ENCODE measurements at regions not wholly inside any gene's neighbourhood (a gene's known extent, or its start where the extent isn't known, plus 50 kb on each side); places are given as distances from the start of the nearest gene placed in this dataset.

DNA sequence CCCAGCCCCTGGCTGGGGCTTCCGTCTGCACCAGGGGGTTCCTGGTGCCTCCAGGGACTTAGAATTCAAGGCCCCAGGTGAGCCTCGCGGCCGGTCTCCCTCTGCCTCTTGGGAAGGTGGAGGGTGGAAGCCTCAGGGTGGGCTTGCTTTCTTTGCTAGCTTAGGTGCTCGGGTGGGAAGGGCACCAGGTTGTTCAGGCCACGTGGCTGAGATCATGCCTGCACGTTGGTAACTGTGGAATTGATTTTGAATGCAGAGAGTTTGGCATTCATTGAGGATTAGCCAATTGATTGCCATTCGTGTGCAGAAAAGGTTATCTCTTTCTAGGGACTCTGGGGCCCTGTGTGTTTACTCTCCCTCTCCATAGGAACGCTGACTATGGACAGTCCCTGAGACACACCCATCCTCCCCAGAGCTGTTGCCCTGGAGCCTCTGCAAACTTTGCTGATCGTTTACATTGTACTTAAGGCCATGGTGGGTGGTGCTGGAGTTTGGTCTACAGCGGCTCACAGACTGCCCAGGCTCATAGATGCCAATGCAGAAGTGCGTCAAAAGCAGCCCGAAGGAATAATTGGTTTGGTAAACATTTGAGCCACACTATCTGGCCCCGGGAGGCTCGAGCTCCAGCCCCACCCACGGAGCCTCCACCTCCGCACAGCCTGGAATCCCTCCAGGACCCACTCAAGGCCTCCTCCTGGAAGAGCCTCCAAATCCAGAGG lies 1457.7 kb downstream of the BRD1 start:
- DNase-seq (ENCODE audit: low read depth) = no peak

DNA sequence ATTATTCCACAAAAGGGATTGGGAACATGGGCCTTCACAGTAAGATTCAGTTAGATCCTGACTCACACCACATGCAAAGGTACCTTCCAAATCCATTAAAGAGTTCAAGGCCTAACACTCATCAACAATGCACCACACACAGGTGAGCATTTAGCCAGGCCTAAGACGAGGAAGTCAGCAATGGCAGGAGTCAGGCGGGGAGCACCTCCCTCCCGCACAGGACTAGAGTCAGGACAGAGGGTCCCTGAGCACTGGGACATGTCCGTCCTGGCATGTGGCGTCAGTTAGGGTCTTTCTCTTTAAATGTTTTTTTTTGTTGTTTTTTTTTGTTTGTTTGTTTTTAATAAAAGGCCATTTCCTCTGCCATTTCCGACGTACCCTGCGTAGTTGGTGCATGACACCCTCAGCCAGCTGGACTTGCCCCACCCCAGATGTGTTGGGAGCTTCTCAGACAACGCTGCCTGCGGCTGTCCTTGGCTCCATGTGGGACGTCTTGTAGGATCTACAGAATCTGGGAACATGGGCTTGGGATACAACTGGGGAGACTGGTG lies 1458.6 kb downstream of the BRD1 start:
- DNase-seq (ENCODE audit: low read depth) = no peak

DNA sequence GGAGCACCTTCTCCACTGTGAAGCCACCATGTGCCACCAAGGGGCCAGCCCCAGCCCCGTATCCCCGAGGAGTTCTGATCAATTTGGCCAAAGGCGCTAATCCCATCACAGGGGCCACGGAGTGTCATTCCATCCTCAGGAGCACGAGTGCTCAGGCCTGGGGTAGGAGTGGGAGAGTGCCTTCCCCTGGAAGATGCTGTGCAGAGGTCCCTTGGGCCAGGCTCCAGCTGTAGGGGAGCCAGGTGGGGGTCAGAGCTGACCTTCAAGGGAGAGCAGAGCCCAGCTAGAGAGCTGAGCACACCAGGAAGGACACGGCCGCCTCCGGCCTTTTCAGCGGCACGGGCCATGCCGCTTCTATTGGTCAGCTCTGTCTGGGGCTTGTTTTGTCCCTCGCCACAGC lies 1459.9 kb downstream of the BRD1 start:
- no peak for DNase-seq (ENCODE audit: low read depth)

DNA sequence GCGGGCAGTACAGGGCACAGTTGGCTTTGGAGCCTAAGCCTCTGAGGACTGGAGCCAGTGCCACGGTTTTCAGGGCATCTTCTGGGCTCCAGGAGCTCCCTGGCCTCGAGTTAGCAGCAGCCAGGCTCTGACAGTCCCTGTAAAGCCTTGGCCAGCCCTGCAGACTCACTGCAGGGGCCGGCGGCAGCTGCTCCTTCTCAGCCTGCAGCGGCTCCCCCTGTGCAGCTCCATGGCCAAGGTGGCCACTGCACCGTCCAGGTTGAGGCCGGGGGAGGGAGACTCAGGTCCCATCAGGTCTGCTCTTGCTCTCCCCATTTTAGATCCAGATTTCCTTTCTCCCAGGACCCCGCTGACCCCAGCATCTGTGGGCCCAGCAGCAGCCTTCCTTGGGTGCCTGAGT lies 1461.1 kb downstream of the BRD1 start:
- no peak for DNase-seq (ENCODE audit: low read depth)

DNA sequence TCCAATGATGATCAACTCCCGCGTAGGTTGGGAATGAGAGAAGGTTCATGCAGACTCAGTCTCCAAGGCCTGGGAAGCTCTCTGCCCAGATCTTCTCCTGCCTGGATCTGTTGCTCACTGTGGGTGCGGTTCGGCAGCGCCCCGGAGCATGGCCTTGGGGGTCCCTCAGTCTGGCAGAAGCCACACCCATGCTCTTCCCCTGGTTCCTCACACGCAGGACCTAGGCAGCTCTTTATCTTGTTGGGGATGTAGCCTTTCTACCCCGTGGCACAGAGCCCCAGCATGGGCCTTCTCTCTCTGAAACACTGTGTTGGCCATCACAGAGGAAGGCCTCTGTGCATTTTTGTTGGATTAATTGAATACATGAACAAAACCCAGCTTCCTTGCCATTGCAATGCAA lies 1461.6 kb downstream of the BRD1 start:
- no peak for DNase-seq (ENCODE audit: low read depth)

DNA sequence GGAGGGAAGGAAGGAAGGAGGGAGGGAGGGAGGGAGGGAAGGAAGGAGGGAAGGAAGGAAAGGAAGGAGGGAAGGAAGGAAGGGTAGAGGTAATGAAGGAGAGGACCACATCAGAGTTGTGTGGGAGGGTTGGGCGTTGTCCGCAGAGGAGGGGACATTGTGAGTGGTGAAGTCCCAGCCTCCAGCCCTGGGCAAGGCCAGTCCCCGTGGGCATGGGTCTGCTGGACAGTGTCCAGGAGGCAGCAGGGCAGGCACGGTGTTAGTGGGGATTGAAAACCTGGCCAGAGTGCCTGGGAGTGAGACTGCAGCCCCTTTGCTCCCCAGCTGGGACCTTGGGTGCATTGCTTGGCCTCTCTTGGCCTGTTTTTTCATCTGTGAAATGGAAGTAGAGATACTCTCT lies 1462.3 kb downstream of the BRD1 start:
- no peak for DNase-seq (ENCODE audit: low read depth)

DNA sequence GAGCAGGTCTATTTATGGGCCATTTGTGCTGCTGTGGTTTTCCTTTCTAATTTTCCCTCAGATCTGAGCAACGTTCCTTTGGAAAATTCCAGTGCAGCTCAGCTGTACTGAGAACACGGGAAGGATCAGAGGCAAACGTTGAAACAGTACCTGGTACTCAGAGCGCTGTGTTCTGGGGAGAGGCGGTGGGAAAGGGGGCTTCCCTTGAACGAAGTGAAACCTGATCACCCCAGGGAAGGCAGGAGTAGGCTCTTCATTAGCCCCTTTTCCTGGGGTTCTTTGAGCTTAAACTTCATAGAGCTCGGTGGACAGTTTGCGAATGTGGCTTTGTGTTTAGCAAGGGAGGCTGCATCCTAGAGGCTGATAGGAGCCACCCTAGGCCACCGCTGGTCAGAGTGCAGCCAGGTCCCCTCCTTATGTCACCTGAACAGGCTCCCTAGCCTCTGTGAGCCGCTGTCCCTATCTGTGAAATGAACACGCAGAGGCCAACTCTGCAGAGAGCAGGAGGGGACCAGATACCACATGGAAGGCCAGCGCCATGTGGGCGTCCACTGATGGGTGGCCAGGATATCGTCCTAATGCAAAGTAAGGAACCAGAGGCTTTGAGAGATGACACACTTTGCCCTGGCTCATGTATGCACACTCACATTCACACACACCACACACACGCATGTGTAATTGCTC lies 1464.8 kb downstream of the BRD1 start:
- no peak for DNase-seq (ENCODE audit: low read depth)

DNA sequence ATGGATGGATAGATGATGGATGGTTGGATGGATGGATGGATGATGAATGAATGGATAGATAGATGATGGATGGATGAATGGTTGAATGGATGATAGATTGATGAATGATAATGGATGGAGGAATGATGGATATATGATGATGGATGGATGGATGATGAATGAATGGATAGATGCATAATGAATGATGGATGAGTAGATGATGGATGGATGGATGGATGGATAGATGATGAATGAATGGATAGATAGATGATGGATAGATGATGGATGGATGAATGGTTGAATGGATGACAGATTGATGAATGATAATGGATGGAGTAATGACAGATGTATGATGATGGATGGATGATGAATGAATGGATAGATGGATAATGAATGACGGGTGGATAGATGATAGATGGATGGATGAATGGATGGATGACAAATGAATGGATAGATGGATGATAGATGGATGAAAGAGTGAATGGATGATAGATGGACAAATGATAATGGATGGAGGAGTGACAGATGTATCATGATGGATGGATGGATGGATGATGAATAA lies 1466.5 kb downstream of the BRD1 start:
- no peak for DNase-seq (ENCODE audit: low read depth)

DNA sequence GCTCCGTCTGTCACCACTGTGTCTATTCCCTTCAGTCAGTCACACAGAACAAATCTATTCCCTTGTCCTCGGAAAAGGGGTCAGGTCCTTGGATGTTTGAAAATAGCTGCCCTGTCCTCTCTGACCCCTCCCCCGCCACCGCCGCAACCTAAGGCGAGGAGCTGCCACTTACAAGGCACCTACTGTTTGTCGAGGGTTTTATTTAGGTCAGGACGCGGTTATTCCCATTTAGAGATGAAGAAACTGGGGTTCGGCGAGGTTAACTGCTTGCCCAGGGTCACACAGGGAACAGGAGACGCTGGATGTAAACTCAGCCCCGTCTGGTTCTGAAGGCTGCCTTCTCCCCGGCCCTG lies 1468.1 kb downstream of the BRD1 start:
- no peak for DNase-seq (ENCODE audit: low read depth)

DNA sequence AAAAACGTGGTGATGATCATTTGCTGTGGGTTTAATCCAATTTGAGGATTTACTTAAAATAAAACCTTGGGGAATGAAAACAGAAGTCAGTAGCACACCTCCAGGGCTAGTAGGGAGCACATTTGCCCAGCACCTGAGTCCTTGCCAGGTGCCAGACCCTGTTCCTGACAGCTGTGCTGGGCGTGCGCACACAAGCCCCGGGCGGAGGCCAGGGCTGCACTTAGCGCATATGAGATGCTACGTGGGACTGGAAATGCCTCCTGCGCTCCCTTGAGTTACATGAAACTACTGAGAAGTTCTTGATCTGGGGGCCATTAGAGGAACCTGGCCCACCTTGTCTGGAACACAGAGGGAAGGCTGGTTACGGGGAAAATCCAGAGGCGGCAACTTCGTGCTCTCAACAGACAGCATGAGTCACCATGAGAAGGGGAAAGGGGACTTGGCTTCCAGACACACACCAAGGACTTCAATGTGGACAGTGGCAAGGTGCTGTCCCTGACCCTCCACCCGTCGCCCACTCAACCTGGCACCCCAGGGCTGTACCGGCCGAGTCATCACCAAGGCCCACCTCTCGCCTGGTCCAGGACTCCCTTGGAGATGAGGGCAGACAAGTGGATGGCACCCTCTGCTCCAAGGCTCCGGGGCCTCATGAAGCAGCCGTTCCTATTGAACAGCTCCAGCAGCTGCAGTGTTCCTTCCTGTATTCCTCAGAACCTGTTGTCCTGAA lies 1468.6 kb downstream of the BRD1 start:
- DNase-seq (ENCODE audit: low read depth) = no peak

DNA sequence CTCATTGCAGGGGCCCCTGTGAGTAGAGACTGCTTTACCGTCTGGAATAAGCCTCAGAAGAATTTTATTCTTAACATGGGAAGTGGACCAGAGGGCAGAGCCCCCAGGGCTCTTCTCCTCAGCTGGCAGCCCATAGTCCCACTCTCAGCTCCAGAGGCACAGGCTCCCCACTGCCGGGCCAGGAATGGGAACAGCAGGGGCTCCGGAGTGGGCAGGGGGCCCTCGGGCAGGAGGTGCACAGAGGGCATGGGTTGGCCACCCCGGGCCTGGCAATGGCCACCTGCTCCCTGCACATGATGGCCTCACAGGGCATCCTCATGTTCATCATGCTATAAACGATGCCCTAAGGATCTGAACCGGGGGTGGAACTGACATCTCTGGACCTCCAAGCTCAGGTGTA lies 1469.7 kb downstream of the BRD1 start:
- DNase-seq (ENCODE audit: low read depth) = no peak

DNA sequence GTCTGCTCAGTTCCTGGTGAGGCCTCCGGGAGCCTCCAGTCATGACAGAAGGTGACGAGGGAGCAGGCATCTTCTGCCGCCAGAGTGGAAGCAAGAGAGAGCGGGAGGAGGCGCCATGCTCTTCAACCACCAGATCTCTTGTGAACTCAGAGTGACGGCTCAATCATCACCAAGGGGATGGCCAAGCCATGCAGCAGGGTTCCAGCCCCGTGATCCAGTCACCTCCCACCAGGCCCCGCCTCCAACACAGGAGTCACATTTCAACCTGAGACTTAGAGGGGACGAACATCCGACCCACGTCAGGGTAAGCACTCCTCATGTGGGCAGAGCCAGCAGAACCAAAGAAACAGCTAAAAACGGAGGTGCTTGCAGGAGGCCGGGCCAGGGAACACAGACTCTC lies 1470.5 kb downstream of the BRD1 start:
- no peak for DNase-seq (ENCODE audit: low read depth)

DNA sequence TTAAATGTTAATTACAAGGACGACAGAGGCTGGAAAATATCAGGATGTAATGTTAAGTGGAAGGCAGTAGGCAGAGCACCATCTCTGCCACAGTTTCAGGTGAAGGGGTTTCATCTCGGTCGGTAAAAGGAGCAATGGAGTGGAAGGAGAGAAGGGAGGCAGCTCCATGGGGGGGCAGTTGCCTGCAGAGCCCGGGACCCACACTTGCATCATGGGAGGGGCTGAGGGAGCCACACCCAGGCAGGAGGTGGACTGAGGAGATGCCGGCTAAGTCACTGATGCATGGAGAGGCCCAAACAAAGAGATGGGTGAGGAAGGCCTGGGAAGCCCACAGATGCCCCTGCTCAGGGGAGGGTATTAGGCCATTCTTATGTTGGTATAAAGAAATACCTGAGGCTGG lies 1470.9 kb downstream of the BRD1 start:
- no peak for DNase-seq (ENCODE audit: low read depth)

DNA sequence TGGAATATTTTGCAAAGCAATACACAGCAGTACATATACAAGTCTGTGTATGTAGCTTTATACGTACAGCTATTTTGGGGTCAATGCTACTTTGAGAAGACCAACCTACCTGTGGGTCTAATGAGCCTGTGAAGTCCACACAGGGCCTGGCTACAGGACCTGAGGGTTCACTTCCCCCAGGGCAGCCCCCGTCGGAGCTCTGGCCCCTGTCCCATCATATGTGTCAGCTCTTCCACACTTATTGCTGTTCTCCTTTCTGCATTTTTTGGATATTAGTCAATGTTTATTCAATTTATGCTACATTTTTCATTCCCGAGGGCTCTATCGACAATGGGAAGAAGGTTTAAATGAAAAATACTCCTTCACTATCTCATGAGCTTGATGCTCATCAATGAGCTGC lies 1473.6 kb downstream of the BRD1 start:
- no peak for DNase-seq (ENCODE audit: low read depth)

DNA sequence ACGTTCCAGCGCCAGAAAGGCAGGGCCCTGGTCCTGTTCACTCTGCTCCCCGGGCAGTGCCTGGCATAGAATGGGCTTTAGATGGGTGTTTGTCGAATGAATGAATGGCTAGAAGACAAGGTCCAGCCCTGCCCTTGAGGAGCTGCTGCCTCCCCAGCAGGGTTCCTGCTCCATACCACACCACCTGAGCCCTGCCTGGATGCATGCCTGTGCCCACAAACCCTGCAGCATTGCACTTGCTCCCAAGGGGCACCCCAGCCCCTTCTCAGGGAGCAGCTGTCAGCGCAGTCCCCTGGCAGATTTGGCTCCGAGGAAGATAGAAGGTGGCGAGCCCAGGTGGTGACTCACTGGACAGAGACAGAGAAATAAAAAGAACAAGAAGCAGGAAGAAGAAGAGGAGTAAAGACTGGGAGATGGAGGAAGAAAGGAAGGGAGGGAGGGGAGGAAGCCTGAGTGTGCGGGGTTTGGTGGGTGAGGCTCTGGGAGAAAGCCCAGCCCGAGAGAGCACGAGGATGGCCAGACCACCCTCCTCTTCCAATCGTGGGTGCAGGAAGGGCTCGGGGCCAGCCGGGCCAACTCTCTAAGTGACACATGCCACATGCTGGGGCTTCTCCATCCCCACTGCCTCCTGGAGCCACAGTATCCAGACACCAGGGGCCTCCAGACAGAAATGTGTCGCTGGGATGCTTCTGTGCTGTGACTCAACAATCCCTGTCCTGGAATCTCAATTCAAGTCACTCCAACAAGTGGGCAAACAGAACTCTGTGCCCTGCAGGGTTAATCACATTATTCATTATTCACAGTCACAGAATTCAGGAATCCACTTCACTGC lies 1474.3 kb downstream of the BRD1 start:
- DNase-seq (ENCODE audit: low read depth) = no peak

DNA sequence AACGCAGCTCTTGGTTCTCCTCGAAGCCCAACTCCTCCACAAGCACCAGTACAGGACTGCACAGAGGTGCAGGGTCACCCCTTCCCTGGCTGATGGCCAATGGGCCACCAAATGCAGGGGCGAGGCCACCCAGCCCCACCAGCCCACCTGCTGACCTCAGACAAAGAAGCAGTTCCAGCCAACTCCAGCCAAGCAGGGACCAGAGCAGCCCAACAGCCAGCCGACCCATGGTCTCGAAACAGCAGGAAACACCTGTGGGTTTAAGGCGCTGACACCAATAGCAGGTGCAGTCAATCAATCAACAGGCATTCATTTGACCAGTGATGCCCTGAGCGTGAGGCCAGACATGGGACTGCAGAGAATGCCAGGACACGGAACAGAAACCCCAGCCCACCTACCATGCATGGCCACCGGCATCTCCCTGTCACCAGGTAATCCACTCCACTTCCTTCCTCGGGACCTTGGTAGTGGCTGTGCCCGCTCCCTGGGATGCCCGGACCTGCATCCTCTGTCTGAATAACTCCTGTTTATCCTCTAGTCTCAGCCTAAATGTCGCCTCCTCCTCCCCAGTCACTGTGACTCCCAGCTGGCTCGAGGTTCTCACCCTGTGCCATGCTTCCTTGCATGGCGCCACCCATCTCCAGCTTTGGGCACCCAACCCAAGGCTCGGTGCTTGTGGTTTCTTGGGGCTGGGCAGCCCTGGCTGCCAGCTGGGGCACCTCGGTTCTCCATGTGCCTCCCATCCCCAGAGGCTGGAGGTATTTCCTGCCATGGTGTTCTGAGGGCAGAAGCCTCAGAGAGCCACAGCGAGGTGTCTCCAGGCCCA lies 1475.4 kb downstream of the BRD1 start:
- DNase-seq (ENCODE audit: low read depth) = no peak

DNA sequence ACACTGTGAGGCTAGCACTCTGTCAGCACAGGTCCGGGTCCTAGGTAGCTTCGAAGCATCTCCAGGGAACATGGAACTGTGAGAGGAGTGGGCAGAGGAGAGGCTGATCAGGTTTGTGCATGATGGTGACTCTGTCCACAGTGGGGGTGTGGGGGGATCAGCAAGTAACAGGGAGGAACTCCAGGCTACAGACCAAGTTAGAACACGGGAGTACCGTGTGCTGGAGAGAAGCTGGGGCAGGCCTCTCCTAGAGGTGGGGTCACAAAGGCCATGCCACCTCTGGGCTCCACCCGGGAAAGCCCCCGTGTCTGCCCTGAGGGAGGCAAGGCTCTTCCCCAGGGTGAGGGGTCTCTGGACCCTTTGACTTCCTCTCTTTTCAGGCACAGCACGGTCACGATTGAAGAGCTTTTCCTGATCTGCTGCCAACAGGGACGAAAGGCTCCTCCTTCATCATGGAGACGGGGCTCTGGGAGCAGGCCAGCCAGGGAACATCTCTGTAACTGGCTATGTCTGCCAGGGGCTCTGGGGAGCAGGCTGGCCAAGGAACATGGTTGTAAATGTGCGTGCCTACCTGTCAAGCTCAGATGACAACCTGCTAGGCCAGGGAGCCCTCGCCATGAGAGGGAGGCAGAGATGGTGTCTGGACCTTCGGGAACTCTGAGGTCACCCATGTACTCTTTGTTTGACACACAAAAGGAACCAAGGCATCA lies 1476.1 kb downstream of the BRD1 start:
- DNase-seq (ENCODE audit: low read depth) = no peak

DNA sequence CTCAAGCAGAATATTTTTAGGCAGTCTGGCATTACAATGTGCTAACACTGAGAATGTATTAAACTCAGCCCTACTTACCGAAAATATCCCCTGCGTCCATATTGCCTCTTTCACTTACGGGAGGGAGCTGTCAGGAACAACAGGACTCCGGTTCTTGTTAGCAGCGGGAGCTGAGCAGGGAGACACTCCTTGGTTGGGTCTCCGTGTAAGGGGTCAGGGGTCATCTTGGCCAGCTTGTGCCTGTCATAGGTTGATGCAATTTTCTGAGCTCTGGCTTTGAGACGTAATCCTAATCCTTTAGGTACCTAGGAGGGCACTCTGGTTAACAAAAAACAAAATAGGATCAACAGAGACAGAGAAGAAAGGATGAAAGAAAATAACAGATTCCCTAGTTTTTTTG lies 1477.2 kb downstream of the BRD1 start:
- DNase-seq (ENCODE audit: low read depth) = no peak

DNA sequence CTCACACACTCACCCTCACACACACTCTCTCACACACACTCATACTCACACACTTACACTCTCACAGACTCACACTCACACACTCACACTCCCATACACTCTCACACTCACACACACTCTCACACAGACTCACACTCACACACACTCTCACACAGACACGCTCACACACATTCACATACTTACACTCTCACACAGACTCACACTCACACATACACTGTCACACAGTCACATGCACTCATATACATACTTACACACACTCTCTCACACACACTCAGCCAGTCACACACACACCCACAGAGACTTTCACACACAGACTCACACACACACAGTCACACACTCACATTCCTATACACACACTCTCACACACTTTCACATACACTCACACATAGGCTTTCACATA lies 1478.8 kb downstream of the BRD1 start:
- DNase-seq (ENCODE audit: low read depth) = no peak

DNA sequence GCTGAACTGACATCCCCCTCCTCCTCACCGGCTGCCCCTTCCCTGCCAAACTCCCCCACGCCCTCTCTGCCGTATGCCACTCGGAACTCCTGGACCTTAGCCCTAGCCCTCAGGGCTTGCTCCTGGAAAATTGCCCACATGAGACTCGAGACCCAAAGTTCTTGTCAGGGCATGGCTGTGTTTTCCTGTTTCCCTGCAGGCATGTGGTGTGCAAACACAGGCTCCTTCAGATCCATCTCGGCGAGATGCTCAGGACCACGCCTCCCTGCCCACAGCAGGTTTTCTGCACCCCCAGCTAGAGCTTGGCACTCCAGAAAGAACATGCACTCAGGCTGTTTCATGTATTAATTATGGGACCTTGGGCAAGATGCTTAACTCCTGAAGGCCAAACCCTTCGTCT lies 1480.4 kb downstream of the BRD1 start:
- no peak for DNase-seq (ENCODE audit: low read depth)

All from non-pigmented ciliary epithelial cell (primary cell).